NCI-H146 (cell line): ENCODE measurements at regions not wholly inside any gene's neighbourhood (a gene's known extent, or its start where the extent isn't known, plus 50 kb on each side); places are given as distances from the start of the nearest gene placed in this dataset.
"Not testable (repeated sequence)": the region's sequence is repeated elsewhere in the genome, so short reads cannot be mapped to it uniquely, and the experiment has no call there.

Experiments
- DNase-seq: peaks from one replicate; lab custom pipeline; 2025; lab: John Stamatoyannopoulos, UW

DNA sequence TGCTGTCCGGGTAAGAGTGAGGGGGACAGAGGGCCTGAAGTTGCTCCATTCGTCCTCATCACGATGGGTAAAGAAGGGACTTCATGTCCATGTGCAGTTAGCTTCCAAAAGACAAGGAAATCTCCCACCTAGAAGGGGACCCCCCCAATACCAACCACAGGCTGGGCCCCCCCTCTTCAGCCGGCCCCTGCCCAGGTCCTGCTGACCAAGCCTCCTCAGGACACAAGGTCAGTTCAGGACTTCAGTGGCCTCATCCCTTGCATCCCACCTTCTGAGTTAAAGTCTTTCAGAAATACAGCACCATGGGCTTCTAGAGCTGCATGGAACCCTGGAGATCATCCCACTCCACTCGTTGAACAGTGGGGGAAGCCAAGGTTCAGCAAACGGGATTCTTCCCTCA, 115.4 kb upstream of the ERG start:
- DNase-seq: no peak

DNA sequence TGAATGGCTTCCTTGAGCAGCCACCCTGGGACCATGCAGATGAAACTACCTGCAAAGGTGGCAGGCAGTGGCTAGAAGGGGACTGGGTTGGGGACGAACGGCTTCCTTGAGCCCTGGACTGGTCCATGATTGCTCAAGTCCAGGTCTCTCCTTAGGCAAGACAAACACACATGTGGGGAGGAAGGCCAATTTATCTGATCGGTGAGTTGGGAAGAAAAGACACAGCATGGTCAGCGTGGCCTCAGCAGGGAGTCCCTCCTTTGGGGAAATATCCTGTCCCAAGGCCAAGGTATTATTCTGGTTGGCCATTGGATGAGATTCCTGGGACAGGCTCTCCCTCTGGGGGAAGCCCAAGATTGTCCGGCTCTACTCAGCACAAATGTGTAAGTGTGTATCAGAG, 116.3 kb upstream of the ERG start:
- no peak for DNase-seq

DNA sequence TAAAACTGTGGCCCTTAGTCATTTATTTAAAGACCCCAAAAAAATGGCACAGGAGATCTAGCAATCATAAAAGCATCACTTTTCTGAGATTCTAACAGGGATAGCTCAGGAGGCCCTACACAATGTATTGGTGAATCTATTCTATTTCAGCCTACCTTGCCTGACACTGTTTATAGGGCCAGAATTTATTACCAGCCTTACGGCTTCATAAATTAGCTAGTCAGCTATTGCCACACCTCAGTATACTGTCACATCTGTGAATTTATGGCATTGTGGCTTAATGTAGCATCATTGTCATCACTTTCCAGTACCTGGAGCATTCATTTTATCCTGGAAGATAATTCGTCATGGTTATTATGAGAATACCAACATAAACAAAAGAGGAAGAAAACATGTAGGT, 121.2 kb upstream of the ERG start:
- no peak for DNase-seq

DNA sequence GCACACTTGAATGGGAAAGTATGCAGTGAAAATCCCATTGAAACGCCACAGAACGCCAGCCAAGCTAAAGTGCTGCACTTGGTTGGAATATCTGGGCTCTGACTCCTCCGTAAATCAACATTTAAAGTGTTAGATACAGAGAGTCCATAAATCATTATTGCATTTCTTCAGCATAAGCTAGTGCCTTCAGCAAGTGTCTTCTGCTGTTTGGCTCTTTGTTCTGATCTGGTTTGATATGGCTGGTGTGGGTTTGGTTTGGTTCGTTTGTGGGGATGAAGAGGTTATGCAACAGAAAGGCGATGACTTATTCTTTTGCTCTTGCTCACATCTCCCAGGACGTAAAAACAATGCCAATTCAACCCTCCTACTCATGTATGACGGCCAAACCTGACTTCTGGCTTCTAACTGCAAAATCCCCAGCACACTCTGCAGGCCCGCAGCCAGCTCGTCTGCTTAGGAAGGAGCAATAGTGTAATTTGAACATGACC, 121.8 kb upstream of the ERG start:
- DNase-seq: no peak

DNA sequence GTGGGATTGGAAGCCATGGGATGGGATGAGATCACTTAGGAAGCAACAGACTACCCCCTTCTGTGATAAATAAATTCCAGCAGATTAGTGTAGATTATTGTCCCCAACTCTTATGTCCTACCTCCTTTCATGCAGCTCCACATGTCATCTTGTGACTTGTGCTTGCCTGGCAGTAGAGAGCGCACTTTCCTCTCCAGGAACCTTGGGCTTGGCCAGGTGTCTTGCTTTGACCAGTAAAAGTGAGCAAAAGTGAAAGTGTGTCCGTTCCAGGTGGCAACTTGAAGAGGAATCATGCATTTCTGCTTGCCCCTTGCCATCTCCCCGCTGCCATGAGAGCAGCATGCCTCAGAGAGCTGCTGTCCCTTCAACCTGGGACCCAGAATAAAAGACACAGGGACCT, 122.9 kb upstream of the ERG start:
- DNase-seq: peak; percentile 20

DNA sequence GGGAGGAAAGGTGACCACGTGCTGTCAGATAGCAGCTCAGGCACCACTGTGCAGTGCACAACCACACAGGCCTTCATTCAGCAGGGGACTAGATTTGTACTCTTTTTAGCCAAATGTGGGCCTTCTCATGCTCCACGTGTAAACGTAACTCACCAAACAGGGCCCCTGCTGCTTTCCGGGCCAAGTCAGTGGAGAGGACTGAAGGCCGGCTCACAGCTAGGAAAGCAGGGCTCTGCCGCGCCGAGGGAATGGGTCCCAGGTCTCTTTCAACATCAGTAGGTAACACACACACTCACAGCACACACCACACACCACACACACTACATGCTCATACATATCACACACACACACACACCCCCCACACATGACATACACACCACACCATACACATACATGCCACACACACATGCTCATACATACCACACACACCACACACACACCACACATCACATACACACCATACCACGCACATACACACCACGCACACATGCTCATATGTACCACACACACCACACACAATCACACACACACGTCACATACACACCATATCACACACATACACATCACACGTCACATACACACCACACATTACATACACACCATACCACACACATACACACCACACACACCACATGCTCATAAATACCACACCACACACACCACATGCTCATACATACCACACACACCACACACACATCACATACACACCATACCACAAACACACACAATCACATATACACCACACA, 124.0 kb upstream of the ERG start:
- no peak for DNase-seq

DNA sequence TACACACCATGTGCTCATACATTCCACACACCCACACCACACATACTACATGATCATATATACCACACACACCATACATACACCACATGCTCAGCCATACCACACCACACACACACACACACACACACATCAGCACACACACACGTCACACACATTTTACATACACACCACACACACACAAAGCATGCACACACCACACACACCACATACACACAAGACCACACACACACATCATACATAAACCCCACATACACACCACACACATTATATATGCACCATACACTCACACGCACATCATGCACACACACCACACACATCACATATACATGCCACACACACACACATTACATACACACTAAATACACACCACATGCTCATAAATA, 124.5 kb upstream of the ERG start:
- DNase-seq: no peak

DNA sequence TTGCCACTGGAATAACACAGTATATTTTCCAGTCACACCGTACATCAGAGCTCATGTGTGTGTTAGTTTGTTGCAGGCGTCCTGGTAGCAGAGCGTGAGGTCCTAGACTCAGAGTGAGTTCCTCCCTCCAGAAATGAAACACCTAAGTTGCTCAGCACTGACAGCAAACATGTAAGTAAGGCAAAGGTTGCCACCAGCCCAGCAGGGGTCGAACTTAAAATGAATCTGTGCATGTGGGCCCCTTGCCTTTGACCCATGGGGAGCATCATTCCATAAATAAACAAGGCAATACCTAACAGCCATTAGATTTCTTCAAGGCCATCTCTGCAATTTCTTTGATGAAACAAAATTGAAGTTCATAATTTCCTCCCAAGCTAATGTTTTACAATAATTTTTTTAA, 125.3 kb upstream of the ERG start:
- DNase-seq: peak; percentile 6

DNA sequence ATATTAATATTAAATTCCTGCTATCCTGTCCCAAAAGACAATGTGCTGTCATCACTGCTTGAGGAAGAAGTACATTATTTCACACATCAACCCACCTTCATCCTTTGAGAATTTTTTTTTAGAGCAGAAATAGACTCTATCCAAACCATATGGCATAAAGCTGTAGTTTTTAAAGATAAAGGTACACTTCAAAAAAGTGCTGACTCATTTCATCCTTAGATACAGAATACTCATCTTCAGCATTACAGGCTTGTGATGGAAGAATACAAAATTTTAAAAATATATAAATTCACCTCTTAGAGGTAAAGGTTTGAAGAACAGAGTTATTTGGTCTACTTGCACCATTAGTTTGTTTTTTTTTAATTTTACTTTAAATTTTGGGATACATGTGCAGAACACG, 126.7 kb upstream of the ERG start:
- no peak for DNase-seq

DNA sequence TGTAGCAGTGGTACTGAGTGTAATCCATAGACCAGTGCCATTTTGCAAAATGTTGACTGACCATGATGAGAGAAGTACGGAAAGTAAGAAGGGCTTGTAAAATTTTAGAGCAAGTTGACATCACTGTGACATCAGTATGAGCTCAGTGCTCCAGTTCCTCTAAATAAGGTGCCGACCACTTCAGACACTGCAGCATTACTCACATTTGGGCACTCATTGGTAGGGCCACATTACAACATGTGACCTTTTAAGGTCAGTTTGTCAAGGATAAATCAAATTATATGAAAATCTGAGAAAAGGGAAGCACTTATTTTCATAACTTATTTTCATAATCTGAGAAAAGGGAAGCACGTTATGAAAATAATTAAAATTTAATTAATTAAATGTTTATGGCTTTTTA, 128.0 kb upstream of the ERG start:
- DNase-seq: no peak

DNA sequence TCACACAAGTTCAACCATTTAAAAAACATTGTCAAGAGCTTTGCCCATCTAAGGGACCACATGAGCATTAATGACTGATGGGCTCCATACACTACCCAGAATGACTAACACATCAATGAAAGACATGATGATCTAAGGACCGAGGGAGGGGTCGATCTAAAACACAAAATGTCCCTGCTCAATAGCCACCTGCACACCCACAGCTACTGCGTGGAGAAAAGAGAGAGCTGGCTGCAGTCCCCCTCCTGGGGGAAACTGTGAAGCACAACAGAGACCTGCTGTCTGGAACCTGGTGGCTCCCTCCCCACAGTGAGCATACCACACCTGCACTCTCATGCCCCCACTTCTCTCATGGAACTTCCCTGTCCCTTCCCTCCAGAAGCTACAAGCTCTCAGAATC, 130.1 kb upstream of the ERG start:
- peak; percentile 47 for DNase-seq

DNA sequence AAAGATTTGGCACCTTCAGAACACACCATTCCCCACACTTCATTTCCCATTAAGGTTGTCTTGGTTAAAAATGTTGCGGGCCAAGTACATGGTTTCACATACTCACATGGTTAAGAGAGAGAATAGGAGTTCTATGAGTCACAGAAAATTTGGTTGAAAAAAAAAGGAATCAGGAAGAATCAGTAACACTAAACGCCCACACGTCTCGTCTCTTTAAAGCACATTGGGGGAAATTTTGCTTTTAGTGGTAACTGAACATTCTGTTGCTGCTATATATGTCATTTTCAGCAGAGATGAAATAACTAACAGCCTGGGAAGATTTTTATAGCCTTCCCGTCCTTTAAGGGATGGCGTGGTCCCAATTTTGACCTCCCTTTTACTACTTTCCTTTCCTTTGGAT, 132.9 kb upstream of the ERG start:
- DNase-seq: no peak

DNA sequence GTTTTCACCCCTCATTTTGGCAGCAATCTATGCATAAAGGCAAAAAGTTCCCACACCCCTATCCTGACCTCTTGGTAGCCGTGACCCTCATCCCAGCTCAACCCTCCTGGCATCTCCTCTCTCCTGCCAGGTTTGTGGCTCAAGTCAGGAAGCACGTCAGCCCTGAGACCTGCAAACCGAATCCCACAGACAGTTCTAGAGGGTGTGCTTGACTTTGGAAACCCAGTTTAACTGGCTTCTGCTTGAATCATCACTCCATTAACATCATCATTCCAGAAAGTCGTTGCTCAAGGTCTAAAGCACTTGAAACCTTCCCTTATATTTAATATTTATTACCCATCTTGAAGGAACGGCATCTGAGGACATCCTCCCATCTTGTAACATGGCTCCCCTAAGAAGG, 133.4 kb upstream of the ERG start:
- DNase-seq: no peak

DNA sequence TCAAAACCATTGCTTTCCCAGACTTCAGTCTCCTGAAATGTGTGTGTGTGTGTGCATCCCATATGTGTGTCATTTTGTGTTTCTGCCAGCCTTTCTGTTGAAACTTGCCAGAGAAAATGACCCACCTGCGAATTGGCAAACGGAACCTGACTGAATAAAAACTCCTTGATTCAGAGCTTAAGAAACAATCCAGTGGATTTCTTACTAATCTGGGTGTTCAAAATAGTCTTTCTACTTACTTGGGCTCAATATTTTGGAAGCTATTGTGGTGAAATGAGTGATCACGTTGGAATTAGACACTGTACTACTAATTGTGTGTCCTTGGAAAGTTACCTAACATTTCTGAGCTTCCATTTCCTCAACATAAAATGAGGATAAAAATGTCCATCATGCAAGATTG, 138.9 kb upstream of the ERG start:
- DNase-seq: no peak

DNA sequence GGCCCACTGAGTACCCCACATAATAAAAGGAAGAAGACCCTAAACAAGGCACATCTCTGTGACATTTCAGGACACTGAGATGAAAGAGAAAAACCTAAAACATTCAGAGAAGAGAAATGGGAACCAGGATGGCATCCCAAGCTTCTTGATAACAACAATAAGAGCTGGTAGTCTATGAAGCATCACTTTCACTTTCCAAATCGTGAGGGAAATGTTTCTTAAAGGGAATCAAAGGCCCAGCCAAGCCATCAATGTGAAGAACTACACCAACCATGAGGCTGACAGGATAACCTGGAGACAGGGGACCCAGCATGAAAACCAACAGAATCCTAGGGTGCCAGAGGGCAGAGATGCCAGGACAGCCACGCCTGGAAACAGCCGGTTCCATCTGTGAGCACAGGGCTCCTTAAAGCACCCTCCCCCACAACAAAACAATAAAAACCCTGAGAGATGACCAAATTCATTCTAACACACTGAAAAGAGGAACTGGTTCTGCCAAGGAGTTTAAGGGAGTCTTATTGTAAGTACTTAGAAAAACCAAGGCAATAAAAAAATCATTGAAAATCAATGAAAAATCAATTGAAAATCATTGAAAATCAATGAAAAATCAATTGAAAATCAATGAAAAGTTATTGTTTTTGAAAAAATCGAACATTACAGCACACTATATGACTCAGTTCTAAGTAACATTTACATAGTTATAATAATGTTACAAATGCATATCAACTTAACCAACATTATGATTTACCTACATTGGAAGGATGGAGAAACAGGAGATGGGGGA, 141.5 kb upstream of the ERG start:
- DNase-seq: no peak

DNA sequence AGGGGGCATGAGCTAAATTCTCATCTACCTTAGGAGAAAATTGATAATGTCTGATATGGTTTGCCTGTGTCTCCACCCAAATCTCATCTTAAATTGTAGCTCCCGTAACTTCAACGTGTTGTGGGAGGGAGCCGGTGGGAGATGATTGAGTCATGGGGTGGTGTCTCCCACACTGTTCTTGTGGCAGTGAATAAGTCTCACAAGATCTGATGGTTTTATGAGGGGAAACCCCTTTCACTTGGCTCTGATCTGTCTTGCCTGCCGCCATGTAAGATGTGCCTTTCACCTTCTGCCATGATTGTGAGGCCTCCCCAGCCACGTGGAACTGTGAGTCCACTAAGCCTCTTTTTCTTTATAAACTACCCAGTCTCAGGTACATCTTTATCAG, 142.1 kb upstream of the ERG start:
- DNase-seq: not testable (repeated sequence)

DNA sequence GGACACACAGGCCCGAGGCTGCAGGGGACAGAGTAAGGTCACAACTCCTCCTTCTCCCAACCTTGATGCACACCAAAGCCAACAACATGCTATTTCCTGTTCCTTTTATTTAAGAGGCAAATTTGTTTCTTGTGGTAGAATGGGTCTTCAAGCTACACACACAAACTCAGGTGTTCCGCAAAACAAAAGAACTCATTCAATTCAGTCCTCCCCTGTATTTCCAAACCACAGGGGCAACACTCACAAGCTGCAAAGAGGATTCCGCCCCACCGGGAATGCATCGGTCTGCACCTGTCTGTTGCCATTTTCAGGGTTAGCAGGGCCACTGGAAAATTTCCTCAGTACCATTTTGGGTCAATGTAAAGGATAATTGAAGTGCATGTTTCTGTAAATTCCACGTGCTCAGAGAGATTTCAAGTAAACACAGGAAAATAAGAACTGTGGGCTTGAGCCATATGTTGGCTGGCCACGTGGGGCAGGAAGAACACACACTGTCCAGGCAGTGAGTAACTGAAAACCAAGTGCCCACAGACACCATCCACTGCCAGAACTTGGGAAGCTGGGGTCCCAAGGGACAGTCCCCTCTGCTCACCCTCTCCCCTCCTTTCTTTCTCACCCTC, 145.2 kb upstream of the ERG start:
- peak; percentile 28 for DNase-seq

DNA sequence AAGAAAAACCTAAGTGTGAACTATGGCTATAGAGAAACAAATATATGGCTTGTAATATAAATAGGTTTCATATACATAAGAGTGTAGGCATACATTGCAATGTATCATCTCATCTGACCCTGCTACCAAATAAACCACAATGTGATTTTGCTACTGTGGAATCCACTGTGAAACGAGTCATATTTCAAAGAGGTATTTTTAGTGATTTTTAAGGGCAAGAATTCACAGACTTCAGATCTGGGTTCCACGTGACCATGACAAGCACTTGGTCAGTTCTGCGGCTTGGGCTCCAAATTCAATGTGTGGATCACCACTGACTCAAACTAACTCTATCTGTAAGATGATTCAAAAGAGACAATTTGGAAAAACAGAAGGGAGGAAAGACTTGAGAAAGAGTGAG, 147.0 kb upstream of the ERG start:
- DNase-seq: no peak

DNA sequence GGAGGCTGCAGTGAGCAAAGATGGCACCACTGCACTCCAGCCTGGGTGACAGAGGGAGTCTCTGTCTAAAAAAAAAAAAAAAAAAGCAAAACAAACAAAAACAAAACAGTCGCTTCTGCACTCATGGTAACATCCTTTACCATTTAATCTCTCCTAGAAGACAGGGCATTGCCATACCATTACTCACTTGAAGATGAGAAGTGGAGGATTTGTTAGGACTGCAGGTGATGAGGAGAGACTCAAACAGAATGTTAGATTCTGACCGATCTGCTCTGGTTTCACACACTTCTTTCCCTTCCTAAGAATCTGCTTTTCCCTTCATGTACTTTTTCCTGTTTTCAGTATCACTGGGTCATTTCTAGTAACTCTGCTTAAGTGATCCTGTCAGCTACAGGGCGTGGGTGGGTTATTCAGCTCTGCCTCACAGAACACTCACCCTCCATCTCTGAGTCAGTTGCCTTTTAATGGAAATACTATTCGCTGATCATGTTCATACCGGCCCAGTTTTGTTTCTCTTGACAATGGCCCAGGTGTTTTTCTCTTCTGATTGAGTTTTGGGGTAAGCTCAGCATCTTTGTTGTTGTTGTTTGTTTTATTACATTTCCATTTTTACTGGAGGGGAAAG, 148.0 kb upstream of the ERG start:
- DNase-seq: no peak

DNA sequence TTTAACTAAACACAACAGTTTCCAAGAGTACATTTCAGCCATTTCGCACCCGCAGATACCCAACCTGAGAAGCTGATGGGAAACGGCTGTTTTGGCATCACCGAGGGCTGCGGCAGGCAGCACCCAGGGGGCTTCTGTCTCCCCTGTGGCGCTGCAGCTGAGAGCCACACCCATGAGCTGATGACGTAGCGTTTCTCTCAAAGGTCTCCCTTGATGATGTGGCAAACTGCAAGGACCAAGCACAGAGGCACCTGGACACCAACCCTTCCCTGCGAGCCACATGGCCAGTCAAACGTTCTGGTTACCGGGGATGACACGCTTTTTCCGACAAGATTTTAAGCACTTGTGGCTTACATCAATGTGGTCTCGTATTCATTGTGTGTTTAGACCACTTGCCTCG, 150.8 kb upstream of the ERG start:
- no peak for DNase-seq

DNA sequence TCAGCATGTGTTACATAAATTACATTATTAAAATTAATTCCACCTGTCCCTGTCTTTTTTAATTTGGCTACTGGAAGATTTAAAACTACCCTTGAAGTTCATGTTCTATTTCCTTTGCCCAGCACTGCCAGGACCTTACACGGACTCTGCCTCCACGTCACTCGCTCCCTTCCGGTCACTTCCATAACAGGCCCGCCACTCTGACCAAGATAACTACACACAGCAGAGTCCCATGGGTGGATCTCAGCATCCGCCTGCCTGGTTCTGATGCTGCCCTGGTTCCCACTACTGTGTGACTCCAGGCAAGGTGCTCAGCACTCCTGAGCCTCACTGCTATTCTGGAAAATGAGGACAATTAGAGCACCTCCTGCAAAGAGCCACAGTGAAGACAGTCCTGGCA, 153.3 kb upstream of the ERG start:
- DNase-seq: no peak

DNA sequence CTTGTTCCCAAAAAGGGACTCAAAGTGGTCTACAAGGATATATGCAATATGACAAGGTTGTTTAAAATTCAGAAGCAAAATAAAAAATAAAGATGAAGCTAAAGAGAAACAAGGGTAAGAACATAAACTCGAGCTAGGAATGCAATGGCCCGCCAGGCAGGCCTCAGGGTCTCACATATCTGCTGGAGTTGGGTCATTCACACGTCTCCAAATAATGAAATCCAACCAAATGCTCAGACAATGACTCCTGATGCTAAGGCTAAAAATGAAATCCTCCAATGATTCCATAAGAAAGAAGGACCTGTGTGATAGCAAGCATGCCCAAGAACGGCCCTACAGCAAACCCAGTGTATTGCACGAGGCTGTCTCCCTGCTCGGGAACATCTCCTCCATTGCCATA, 153.3 kb upstream of the ETS2 start:
- DNase-seq: no peak

DNA sequence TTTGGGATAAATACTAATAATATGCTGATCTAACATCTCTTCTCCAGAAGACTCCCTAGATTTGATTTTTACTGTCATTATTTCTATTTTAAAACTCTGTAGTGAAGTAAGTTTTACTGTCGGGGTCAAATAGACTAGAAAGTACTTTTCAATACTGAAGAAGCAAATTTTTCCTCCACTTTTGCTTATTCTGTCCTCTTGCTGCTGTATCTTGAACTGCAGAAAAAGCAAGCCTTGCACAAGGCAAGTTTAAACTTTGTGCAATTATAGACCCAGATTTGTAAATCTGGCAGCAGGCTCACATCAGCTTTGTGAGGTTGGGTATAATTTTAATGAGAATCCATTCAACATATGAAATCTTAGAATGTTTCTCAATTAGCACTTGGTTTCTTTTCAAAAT, 151.1 kb upstream of the ETS2 start:
- DNase-seq: no peak
